ENCODE measurements at regions not wholly inside any gene's neighbourhood (a gene's known extent, or its start where the extent isn't known, plus 50 kb on each side); places are given as distances from the start of the nearest gene placed in this dataset.

DNA sequence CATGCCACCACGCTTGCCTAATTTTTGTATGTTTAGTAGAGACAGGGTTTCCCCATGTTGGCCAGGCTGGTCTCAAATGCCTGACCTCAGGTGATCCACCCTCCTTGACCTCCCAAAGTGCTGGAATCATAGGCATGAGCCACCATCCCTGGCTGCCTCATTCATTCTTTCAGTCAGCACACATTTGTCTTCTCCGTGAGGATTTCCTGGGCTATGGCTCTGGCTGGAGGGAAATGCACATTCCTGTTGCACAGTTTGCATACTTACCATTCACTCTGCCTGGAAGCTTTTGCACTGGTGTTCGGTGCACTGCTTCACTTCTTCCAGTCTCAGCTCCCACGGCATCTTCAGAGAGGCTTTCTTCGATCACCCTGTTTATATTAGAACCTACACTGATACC, 267.8 kb downstream of the STIM2 start:
- Histone ChIP-seq H3K36me3 (no peaks in the 10 kb centered on the region), H3K4me1 (peaks cover 0 to 4% (median 0%) of the 10 kb centered on the region in 3 donors), H3K27me3 (no peaks in the 10 kb centered on the region), H3K4me3 (no peak overlapping the region), H3K27ac (no peak overlapping the region), H3K9me3 (no peaks in the 10 kb centered on the region)
- 85 to 96% methylated on average over 5 of the region's 5 CpGs for WGBS, 2 donors
- ATAC-seq: no peak
- intact Hi-C loops (cut with DNase I): no loop called here
- no peak for DNase-seq
- FAIRE-seq: no peak
- TF ChIP-seq CTCF (IDR thresholded peaks at IDR 0.05): no peak

- Histone ChIP-seq H3K27me3 (no peaks in the 10 kb centered on the region), H3K36me3 (no peaks in the 10 kb centered on the region), H3K4me1 (peaks cover 0 to 4% (median 0%) of the 10 kb centered on the region in 3 donors), H3K4me3 (no peak overlapping the region), H3K27ac (no peak overlapping the region), H3K9me3 (no peaks in the 10 kb centered on the region)
- FAIRE-seq: no peak
- WGBS, 2 donors: 65 to 66% methylated on average over 7 of the region's 7 CpGs
- intact Hi-C loops (cut with DNase I): no loop called here
- ATAC-seq: peak in 1 of 4 donors; percentile 19
- TF ChIP-seq CTCF (IDR thresholded peaks at IDR 0.05): no peak
- DNase-seq: no peak
These were observed 269.3 kb downstream of the STIM2 start for GRCh38 chr4:27129871-27130366.

- Histone ChIP-seq H3K36me3 (no peaks in the 10 kb centered on the region), H3K4me1 (peaks cover 0 to 4% (median 0%) of the 10 kb centered on the region in 3 donors), H3K27me3 (no peaks in the 10 kb centered on the region), H3K9me3 (no peaks in the 10 kb centered on the region), H3K27ac (no peak overlapping the region), H3K4me3 (no peak overlapping the region)
- DNase-seq: no peak
- no peak for FAIRE-seq
- 30 to 38% methylated on average over 1 of the region's 1 CpG for WGBS, 2 donors
- peak; percentile 41 to 78 (median 66) for ATAC-seq
- intact Hi-C loops (cut with DNase I): no loop called here
- no peak for TF ChIP-seq CTCF (IDR thresholded peaks at IDR 0.05)
These were observed 271.9 kb downstream of the STIM2 start for GRCh38 chr4:27132497-27132896.

- ATAC-seq: no peak
- Histone ChIP-seq H3K27me3 (no peaks in the 10 kb centered on the region), H3K4me3 (no peak overlapping the region), H3K4me1 (no peaks in the 10 kb centered on the region), H3K36me3 (no peaks in the 10 kb centered on the region), H3K9me3 (no peaks in the 10 kb centered on the region), H3K27ac (no peak overlapping the region)
- WGBS, 2 donors: 52 to 57% methylated on average over 4 of the region's 4 CpGs
- intact Hi-C loops (cut with DNase I): no loop called here
- no peak for FAIRE-seq
- TF ChIP-seq CTCF (IDR thresholded peaks at IDR 0.05): no peak
- DNase-seq: no peak
These were observed 279.8 kb downstream of the STIM2 start for GRCh38 chr4:27140486-27140885.

GRCh38 chr4:27141530-27141929, 280.9 kb downstream of the STIM2 start:
- Histone ChIP-seq H3K27ac (no peak overlapping the region), H3K36me3 (no peaks in the 10 kb centered on the region), H3K9me3 (no peaks in the 10 kb centered on the region), H3K4me1 (no peaks in the 10 kb centered on the region), H3K27me3 (no peaks in the 10 kb centered on the region), H3K4me3 (no peak overlapping the region)
- intact Hi-C loops (cut with DNase I): no loop called here
- TF ChIP-seq CTCF (IDR thresholded peaks at IDR 0.05): no peak
- no peak for ATAC-seq
- 81 to 84% methylated on average over 6 of the region's 6 CpGs for WGBS, 2 donors
- DNase-seq: no peak
- no peak for FAIRE-seq
